Limb (tissue), 2 donors: ENCODE measurements at regions not wholly inside any gene's neighbourhood (a gene's known extent, or its start where the extent isn't known, plus 50 kb on each side); places are given as distances from the start of the nearest gene placed in this dataset.

Experiments
- DNase-seq, 2 donors: peaks; one replicate each; pipeline ENCODE4 v3.0.0-alpha.2; 2016; ENCODE audit errors: extremely low spot score in 2 of 2

DNA sequence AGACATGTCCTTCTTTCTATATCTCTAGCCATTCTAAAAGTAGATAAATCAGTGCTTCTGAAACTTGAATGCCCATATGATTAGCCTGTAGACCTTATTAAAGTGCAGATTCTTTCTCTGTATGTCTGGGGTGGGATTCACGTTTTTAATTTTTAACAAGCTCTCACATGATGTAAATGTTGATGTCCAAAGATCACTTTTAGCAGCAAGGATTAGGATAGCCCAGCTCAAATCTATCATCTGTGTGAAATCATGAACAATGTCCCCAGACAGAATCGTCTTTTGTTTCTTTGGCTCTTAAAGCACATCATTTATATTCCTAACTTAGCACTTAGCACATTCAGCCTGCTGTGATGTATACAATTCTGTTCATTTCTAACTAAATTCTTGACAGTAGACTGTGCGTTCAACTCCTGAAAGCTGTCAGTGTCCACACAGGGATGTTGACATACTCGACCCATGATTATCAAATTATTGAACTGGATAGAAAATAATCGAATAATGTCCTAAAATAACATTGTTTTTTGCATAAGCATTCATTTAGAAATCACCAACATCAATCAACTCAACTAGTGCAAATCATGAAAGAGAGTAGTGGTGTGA, 102.1 kb upstream of the MLIP start:
- DNase-seq, result no peak

DNA sequence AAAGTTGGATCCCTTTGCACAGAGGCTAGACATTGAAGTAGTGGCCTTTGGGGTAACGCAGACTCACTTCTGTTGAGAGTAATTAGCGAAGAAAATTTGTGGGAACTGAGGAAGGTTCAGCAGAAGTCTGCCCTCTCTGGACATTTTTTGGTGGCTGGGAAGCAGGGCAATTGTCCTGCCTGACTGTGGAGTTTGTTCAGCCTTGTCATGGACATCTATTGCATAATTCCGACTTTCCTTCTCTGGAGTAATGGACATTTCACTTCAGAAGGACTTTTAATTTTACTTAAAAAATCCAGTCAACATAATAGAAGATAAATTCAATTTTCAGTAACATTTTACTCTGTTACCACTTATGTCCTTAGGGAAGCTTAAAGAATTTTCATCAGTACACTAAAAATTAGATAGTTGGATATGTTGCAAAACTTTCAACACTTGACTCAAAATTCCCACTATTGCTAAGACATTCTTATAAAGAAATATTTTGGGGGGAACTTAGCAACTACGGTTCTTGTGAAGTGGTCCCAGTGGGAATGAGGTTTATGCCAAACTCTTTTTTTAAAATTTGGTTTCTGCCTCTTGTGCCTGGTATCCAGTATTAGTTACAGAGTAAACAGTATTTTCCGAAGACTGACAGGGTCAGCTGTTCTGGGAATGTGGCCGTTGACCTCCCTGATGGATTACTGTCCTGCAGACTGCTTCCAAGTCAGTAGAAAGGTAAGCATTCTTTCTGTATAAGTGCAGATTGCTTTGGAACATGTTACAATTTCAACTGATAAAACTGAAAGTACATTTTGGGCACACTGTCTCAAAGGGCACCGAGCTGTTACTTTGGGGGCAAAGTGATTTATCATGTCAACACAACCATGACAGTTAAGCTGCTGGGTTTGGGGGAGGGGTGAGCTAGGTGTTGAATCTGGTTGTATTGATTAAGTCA, 100.6 kb upstream of the MLIP start:
- DNase-seq, result peak in 1 of 2 donors; percentile 67

DNA sequence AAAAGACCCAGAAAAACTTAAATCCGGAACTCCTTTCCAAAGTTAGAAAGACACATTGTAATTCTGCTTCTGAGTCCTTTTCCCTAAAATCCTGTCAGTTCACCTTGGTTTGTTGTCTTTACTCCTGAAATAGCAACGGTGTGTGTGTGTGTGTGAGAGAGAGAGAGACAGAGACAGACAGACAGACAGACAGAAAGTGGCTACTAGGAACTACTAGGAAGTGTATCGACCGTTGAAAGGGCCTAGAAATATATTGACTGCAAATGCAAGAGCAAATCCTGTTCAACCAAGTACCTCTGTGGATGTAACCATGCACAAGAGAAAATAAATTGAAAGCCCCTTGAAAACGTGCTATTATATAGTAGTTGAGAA, 100.0 kb upstream of the MLIP start:
- no peak for DNase-seq

DNA sequence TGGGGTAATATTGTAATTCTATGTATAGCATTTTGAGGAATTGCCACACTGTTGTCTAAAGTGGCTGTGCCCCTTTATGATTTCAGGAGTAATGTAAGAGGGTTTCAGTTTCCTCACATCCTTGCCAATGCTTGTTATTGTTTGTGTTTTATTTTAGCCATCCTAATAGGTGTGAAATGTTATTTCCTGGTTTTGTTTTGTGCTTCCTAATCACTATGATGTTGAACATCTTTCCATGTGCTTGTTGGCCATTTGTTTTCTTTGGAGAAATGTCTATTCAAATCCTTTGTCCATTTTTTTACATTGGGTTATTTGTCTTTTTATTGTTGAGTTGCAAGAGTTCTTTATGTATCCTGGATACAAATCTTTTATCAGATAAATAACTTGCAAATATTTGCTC, 97.3 kb upstream of the MLIP start:
- DNase-seq, result no peak

DNA sequence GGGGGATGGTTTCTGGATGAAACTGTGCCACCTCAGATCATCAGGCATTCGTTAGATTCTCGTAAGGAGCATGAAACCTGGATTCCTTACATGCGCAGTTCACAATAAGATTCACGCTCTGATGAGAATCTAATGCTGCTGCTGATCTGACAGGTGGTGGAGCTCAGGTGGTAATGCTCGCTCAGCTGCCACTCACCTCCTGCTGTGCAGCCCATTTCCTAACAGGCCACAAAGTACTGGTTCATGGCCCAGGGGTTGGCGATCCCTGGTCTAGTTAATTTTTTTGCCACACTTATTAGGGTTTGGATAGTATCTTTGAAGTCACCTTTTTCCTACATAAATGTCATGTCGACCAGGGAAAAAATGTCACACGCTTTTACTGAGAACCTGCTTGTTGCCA, 96.8 kb upstream of the MLIP start:
- no peak for DNase-seq

DNA sequence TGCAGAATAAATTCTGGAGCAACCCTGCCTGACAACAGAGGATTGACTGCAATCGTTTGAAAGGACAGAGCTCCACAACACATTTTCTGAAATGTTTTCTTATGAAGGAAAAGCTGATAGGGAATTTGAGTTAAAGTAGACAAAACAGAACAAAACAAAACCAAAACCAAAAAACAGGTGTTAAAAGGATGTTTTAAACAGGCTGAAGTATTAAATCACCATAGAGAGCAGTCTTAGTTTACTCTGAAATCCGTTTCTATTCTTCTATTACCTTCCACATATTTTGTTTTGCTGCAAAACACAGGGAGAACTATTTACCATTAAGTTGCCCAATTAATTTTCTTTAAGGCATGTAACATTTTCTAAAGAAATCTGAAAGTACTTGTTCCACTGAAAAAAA, 93.4 kb upstream of the MLIP start:
- DNase-seq, result no peak

DNA sequence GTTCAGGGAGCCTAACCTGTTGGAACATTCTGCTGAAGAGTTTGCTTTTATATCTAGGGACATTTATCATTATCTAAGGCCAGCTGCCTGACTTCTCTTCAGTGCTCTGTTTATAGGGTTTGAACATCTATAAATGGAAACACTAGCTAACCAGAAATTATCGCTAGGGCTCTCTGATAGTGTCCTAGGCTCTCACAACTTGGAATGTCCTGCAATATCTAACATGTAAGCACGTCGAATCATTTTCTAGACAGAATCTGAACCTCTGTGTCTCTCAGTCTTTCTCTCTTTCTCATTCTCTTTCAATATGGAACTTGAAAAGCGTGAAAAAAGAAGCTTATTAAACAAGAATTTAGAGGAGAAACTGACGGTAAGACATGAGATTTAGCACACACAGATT, 92.5 kb upstream of the MLIP start:
- DNase-seq, result no peak

DNA sequence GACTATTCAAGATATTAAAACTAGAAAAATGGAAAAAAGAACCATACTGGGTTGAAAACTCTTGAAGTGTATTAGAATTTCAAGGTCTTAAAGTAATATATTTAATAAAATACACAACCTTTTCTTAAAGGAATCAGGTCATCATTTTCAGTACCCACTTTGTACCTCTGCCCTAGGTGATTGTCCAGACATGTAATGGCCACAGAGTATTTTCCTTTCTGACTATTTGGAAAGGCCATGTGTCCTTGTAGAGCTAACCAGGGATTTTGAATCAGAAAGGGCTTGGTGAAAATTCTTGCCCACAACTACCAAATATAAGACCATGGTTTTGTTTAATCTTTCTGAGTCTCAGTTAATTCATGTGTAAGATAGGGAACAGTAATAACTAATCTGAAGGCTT, 91.4 kb upstream of the MLIP start:
- no peak for DNase-seq

DNA sequence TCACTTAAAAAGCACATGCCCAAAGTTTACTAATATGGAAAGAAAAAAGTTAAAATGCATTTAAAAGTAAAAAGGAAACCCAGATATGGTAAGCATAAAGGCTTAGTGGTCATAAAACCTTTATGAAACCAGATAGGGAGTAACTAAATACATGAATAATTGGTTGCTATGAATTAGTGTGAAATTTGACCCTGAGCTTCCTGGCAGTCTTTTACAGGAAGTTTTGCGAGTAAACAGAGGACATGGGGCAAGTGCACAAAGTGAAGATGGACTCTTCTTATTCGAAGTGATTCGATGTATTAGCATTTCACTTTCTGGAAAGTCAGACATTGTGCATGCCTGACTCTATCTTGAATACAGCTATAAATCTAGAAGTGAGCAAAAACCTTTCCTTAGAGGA, 90.9 kb upstream of the MLIP start:
- DNase-seq, result no peak

DNA sequence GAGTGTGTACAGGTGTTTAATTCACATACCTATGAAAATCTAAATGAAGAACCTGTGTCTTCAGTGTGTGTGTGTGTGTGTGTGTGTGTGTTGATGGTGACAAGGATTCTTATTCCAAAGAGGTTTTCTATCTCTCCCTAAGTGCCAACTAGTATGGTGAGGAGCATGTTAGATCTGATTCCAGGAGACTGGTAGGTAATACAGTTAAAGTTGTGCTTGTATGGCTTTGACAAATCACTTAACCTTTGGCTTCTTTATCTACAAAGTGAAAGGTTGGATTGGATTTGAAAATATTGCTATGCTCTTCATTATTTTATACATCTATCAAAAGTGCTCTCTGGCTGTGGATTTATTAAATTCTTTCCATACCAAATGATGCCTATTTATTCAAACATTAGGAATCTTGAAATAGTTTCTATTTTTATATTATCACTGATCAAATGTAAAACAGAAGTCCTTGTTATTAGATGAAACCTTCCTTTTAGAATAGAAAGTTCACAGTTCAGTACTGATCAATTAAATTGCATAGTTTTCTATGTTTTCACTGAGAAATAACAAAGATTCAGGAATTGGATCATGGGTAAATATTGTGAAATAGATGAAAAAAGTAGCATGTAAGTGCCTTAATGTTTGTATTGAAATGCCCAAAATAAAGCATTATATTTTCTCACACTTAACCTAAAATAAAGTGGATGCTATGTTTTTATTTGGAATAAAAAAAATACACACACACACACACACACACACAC, 84.4 kb upstream of the MLIP start:
- no peak for DNase-seq

DNA sequence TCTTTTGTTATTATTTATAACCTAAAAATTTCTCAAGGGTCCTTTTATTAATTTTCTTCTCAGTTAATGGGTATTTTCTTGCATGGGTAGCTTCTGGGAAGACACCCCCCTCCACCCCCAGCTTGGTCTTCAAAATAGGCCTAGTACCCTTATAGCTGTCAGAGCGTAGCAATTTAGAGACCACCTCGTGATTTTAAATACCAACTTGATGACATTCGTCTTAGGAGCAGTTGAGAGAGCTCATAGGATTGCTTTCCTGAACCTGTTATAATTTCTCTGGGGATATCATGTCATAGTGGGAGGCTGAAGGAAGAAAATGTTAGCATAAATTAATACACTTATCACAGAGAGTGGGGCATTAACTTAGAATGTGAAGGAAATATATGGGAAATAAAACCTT, 83.1 kb upstream of the MLIP start:
- no peak for DNase-seq

DNA sequence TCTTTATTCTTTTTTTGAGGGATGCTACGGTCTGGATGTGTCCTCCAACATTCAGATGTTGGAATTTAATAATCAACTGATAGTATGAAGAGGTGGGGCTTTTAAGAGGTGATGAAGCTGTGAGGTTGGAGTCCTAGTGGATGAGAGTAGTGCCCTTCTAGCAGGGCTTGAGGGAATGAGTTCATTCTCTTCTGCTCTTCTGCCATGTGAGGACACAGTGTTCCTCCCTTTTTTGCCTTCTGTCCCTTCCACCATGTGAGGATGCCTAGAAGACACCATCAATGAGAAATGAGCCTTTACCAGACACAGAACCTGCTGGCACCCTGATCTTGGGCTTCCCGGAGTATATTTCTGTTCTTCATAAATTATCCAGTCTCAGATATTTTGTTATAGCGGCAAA, 82.1 kb upstream of the MLIP start:
- no peak for DNase-seq

DNA sequence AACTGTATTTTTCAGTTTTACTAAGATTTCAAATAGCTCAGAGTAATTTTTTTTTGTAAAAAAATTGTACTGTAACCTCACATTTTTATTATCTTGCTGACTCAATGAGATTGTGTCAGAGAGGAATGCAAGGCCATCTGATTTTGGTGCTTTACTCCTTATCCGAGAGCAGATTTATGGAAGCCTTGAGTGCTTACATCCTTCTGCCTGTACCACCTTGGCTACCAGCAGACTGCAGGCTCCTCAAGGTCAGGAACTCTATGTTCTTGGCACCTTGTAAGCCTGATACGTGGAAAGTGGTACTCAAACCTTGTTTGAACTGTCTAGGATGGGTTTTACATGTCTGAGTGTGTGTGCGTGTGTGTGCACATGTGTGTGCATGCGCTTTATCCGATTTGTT, 80.1 kb upstream of the MLIP start:
- no peak for DNase-seq

DNA sequence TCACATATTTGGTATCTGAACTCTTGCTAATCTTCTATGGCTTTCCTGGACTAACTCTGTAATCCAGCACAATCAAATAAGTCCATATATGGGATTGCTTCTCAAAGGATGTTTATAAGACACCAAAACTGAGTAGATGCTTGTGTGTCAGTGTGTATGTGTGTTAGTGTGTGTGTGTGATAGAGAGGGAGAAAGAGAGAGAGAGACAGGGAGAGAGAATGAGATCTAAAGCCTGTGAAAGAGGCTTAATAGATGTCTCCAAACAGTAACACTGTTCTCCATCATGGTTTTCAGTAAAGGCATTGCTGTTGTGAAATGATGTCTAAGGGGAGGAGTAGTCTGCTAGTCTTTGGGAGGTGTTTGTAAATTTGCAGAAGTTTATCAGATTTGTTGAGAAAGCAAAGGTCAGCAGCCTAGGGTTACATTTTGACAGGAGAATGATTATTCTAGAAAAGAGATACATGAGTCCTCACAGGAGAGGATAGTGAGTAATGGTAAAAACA, 73.9 kb upstream of the MLIP start:
- DNase-seq, result no peak

DNA sequence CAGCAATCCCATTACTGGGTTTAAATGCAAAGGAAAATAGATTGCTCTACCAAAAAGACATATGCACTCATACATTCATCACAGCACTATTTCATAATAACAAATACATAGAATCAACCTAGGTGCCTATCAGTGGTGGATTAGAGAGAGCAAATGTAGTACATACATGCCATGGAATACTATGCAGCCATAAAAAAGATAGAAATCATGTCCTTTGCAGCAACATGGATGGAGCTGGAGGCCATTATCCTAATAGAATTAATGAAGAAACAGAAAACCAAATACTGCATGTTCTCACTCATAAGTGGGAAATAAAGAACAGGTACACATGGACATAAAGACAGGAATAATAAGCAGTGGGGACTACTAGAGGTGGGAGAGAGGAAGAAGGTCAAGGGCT, 70.7 kb upstream of the MLIP start:
- no peak for DNase-seq

DNA sequence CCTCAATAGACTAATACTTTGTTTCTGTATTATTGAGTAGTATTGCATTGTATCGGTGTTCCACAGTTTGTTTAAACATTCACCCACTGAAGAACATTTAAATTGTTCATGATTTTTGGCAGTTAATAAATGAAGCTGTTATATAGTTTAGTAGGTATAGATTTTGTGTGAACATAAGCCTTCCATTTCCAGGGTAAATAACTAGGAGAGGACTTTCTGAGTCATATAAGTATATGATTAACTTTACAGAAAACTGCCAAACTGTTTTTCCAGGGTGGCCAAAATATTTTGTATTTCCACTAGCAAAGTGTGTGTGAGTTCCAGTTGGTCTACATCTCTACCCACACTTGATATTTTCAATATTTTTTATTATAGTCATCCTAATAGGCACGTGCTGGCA, 70.0 kb upstream of the MLIP start:
- no peak for DNase-seq

DNA sequence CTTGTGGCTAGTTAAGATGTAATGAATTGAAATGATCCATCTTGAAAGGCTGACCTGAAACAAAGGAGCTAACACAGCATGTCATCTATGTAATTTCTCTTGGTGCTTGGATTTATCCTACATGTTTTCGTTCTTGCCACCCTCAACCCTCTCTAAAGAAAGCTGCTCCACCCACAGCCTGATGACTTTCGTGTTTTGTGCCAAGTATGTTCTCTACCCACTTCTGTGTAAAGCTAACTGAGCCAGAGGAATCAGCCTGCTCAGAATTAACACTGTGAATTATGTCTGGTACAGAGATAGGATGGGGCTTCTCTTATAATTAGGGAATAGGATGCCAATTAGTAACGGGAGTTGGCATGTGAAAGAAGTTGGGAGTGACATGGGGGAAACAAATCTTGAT, 67.9 kb upstream of the MLIP start:
- DNase-seq, result no peak

DNA sequence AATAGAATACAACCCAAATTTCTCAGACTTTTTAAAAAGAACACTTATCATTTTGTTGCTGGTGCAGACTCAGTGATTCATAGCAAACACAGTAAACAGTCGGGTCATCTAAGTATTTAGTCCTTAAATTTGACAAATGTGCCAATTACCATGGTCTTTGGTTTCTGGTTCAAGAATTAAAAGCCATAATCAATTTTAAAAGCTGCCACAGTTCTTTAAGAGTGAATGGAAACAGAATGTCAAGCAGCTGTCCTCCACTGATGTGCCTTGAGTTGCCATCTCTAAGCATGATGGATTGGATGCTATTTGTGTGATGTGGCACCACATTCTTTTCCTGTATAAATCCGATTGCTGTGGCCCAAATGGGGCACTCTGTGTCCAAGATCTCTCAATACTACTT, 67.2 kb upstream of the MLIP start:
- DNase-seq, result no peak

DNA sequence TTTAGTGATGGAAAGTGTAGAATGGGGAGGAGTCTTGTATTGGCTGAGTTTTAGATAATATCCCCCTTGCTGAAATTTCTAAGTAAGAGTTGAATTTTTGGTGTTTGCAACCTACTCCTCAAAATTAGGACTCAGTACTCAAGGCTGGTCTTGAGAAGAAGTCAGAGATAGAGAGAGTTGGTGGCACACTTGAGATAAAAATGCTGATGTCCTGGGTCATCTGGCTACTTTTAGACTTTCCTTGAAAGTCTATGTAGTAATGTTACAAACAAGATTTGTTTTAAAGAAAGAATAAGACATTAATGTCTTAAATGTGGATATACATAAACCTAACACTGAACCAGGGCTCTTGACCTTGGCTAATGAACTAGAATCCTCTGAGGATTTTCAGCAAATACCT, 62.5 kb upstream of the MLIP start:
- no peak for DNase-seq

DNA sequence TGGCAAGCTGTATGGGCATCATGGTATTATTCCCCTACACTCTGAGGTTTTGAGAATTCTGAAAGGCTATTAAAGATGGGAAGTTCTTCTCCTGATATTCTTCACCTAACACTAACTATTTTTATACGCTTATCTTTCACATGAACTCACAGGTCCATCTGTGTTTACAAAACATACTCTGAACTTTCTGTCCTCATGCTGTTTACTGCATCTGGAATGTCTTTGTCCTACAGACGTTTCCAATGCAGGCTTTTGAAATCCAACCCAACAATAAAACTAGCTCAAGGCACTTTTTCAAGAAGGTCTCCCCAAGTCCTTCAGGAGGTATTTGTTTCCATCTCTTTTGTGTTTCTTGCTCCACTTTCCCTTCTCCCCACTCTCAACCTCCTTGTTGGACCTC, 60.5 kb upstream of the MLIP start:
- no peak for DNase-seq

DNA sequence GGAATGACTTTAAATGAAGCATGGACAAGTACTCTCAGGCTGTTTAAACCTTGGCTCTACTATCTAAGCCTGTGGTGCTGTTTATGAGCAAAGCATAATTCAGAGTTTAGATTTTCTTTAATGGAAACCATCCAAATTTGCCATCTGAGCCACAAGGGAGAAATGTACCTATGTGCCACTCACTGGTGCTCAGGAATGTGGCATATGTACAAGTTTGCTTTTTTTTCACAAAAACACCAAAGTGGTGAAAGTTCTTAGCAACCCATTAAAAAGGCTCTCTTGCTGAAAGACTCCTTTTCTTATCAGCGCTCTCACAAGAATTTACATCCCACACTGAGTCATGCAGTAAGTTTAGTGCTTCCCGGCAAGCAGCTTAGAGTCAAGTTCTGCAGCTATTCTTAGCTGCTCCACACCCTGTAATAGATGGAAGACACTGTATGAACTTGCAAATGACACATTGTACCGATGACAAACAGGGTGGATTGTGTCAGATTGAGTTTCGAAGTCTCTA, 57.3 kb upstream of the MLIP start:
- peak; percentile 35 to 59 for DNase-seq

DNA sequence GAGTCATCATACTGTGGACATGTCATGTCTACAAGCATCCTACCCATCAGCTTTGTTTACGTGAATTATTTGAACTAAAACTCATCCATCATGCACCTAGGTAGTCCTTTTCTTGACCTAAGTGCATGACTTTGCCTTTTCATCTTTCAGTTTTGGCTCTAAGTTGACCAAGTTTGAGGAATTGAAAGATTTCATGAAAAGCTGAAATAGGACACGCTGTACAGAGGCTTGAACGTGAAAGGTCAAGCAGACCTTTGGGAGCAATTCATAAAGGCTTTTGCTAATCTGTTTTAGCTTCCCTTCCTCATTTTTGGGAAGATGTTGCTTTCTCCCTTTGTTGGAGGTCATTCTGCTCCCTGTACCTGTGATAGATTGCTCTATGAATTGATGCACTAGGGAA, 55.1 kb upstream of the MLIP start:
- no peak for DNase-seq
